Left lung (tissue), 4 donors: ENCODE measurements at regions not wholly inside any gene's neighbourhood (a gene's known extent, or its start where the extent isn't known, plus 50 kb on each side); places are given as distances from the start of the nearest gene placed in this dataset.

Source experiments
- ATAC-seq: fragments of 200-7000 bp; cut with Tn5 transposase; one replicate; pipeline ENCODE4 v1.9.1; 2020; ENCODE audit warnings: moderate library complexity
- DNase-seq, 4 donors: peaks; one replicate each; pipeline ENCODE4 v3.0.0-alpha.2; 2013 to 2020
- H3K27ac ChIP-seq, 2 donors: fragments of 200-600 bp; sonication (generic) in 1 of 2; one replicate each; pipeline versions ENCODE4 v1.5.0 to v1.8.0; 2020 to 2021
- H3K27me3 ChIP-seq, 2 donors: fragments of 200-600 bp; sonication (generic) in 1 of 2; one replicate each; pipeline versions ENCODE4 v1.5.0 to v1.8.0; 2020 to 2021
- H3K36me3 ChIP-seq, 2 donors: fragments of 200-600 bp; sonication (generic) in 1 of 2; one replicate each; pipeline versions ENCODE4 v1.5.0 to v1.8.0; 2020 to 2021
- H3K4me1 ChIP-seq, 2 donors: fragments of 200-600 bp; one replicate each; pipeline ENCODE4 v1.8.0; 2021
- H3K4me3 ChIP-seq, 2 donors: fragments of 200-600 bp; sonication (generic) in 1 of 2; one replicate each; pipeline versions ENCODE4 v1.5.0 to v1.8.0; 2020 to 2021; ENCODE audit warnings: mild to moderate bottlenecking in 1 of 2
- H3K9me3 ChIP-seq, 2 donors: fragments of 200-600 bp; sonication (generic) in 1 of 2; one replicate each; pipeline versions ENCODE4 v1.5.0 to v1.8.0; 2020 to 2021
- intact Hi-C, 2 donors: fragments of 100-400 bp; cut with DNase I; formaldehyde crosslinking; loops; one replicate each; pipeline versions ENCODE4 v1.11.2 to v1.14.2; 2022
- TF ChIP-seq, protein P1 (sequence below), 2 donors: fragments of 200-600 bp; sonication (generic) in 1 of 2; IDR thresholded peaks; one replicate each; pipeline versions ENCODE4 v1.5.0 to v1.8.0; 2021; ENCODE audit warnings: antibody characterized with exemption in 2 of 2
- donor health status: DM: no; HTN: yes; CAD: no.
- donor health status: DM: no; HTN: no; CAD: no.

DNA sequence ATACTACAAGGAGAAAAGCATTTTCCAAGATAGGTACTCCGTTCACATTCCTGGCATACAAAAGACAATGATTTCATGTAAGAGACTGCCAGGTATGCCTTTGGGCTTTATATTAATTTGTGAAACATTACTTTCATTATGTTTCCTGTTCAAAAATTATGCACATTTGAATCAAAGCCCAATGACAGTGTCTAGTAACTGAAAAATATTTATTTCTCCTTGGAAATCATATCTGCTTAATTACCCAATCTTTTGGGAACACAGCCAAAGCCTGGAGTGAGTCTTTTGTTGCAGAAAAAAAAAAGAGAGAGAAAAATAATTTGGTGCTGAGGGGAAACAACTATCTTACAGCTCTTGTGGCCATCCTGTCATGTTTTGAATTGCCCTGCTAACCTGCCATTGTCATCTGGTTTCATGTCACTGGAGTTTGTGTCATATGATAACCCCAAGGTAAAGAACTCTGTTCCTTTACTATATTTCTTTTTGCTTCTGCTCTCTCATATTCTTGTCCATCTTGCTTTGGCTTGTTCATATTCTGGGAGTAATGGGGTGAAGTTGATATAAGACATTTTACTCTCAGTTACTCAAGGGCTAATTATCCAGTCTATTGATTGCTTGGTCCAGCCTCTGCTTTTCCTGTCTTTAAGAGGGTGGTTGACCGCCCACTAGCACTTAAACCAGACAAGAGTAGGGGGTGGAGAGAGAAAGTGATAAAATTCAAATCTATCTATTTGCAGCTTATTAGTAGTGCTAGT lies 238.3 kb upstream of the NUDT12 start:
- Histone ChIP-seq H3K4me3 (no peak overlapping the region), H3K9me3 (peaks cover 0 to 13% of the 10 kb centered on the region in 2 donors), H3K27ac (no peak overlapping the region), H3K36me3 (no peaks in the 10 kb centered on the region), H3K27me3 (no peaks in the 10 kb centered on the region), H3K4me1 (no peaks in the 10 kb centered on the region)
- peak; percentile 16 for ATAC-seq
- intact Hi-C loops = no loop called here
- TF ChIP-seq, protein P1, sequence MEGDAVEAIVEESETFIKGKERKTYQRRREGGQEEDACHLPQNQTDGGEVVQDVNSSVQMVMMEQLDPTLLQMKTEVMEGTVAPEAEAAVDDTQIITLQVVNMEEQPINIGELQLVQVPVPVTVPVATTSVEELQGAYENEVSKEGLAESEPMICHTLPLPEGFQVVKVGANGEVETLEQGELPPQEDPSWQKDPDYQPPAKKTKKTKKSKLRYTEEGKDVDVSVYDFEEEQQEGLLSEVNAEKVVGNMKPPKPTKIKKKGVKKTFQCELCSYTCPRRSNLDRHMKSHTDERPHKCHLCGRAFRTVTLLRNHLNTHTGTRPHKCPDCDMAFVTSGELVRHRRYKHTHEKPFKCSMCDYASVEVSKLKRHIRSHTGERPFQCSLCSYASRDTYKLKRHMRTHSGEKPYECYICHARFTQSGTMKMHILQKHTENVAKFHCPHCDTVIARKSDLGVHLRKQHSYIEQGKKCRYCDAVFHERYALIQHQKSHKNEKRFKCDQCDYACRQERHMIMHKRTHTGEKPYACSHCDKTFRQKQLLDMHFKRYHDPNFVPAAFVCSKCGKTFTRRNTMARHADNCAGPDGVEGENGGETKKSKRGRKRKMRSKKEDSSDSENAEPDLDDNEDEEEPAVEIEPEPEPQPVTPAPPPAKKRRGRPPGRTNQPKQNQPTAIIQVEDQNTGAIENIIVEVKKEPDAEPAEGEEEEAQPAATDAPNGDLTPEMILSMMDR (IDR thresholded peaks at IDR 0.05) = no peak
- peak in 2 of 4 donors; percentile 80 to 87 for DNase-seq

DNA sequence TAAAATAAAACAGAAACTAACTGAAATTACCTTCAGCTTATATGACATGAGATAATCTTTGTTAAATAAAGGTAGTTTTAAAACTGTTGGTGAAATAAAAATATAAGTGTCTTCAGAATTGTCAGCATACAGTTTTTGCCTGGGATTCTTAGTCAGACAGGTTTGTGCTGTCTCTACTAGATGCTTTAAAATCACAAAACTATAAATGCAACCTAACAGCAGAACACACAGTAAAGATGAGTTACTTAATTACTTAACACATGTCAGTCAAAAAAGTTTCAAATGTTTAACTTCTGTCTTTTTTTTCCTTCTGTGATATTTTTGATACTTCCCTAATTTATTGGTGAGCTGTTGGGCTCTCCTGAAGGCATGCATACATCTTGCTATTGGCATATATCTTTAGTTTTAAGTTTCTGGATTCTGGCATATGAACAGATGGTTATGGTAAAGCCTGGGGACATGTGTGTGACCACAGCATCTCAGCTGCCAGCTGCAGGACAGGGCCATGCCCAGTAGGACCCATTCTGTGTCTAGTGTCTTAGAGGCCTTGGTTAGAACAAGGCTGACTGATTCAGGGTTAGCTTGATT lies 231.1 kb upstream of the NUDT12 start:
- TF ChIP-seq, protein P1 (IDR thresholded peaks at IDR 0.05) = no peak
- intact Hi-C loops = no loop called here
- no peak overlapping the region for H3K27ac ChIP-seq
- no peak for ATAC-seq
- no peak overlapping the region for H3K4me3 ChIP-seq
- H3K27me3 ChIP-seq = no peaks in the 10 kb centered on the region
- H3K4me1 ChIP-seq = no peaks in the 10 kb centered on the region
- no peaks in the 10 kb centered on the region for H3K36me3 ChIP-seq
- no peak for DNase-seq
- peaks cover 0 to 70% of the 10 kb centered on the region in 2 donors for H3K9me3 ChIP-seq

DNA sequence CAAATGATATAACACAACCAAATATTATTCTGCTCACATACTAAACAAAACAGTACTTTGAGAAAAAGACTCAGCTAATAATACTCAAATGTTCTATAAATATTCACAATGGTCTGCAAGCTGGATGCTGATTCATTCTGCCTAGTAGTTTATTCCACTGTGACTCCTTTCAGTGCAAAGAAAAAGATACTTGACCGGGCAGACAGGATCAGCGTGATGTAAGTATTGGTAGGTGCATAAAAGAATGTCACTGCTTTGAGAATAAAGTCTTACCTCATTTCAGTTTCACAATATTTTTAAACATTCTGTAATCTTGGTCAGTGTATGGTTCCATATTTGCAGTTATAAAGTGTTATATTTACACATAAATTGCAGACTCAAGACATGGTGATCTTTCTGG lies 223.0 kb upstream of the NUDT12 start:
- H3K27me3 ChIP-seq = no peaks in the 10 kb centered on the region
- peaks cover 0 to 21% of the 10 kb centered on the region in 2 donors for H3K9me3 ChIP-seq
- H3K4me3 ChIP-seq = no peak overlapping the region
- no peaks in the 10 kb centered on the region for H3K4me1 ChIP-seq
- ATAC-seq (peak; percentile 85), DNase-seq (no peak)
- H3K36me3 ChIP-seq = no peaks in the 10 kb centered on the region
- intact Hi-C loops = no loop called here
- H3K27ac ChIP-seq = no peak overlapping the region
- TF ChIP-seq, protein P1 (IDR thresholded peaks at IDR 0.05) = no peak

DNA sequence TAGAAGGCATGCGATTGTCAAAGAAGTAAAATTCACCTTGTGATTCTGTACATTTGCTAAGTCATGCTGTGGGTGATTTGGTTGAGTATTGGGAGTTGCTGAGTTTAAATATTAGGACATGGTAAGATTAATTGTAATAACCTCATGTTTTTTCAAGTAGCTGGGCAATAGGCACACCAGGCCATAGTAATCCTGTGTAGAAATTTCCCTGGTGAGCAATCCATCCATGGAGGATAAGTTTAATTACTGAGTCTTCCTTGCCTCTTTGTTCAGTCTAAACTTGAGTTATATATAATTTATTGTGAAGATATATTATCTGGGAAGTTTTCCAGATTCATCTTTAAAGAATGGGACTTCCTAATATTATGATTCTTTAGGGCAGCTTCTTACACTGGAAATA lies 221.1 kb upstream of the NUDT12 start:
- no peaks in the 10 kb centered on the region for H3K4me1 ChIP-seq
- no peak overlapping the region for H3K4me3 ChIP-seq
- DNase-seq (no peak), ATAC-seq (no peak)
- H3K27ac ChIP-seq = no peak overlapping the region
- no peaks in the 10 kb centered on the region for H3K36me3 ChIP-seq
- TF ChIP-seq, protein P1 (IDR thresholded peaks at IDR 0.05) = no peak
- intact Hi-C loops = no loop called here
- no peaks in the 10 kb centered on the region for H3K27me3 ChIP-seq
- H3K9me3 ChIP-seq = peaks cover 0 to 6% of the 10 kb centered on the region in 2 donors

DNA sequence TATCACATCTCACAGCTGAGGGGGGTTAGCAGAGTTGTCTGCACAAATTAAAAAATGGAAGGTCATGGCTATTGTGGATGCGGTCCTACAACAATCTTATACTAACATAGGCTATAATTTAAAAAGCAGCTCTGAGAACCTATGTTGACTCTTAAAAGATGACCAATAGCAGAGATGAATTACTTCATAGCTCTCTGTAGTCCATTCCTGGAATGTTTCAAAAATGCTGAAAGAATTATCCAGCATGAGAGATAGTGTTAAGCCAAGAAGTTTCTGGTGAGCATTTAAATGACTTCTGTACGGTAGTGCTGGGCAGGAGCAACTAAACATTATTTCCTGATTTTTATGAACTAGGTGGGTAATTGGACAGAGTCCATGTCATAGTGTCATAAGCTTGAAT lies 218.2 kb upstream of the NUDT12 start:
- Histone ChIP-seq H3K4me3 (no peak overlapping the region), H3K9me3 (peaks cover 0 to 11% of the 10 kb centered on the region in 2 donors), H3K27ac (no peak overlapping the region), H3K36me3 (no peaks in the 10 kb centered on the region), H3K27me3 (no peaks in the 10 kb centered on the region), H3K4me1 (no peaks in the 10 kb centered on the region)
- intact Hi-C loops = no loop called here
- TF ChIP-seq, protein P1 (IDR thresholded peaks at IDR 0.05) = no peak
- DNase-seq = no peak
- ATAC-seq = no peak
